Naive thymus-derived CD8-positive, alpha-beta T cell (primary cell): ENCODE measurements at regions not wholly inside any gene's neighbourhood (a gene's known extent, or its start where the extent isn't known, plus 50 kb on each side); places are given as distances from the start of the nearest gene placed in this dataset.
A peak's percentile ranks its signal among the peaks of the same experiment; 100 is the strongest.
"Not testable (repeated sequence)": the region's sequence is repeated elsewhere in the genome, so short reads cannot be mapped to it uniquely, and the experiment has no call there.

Source experiments
- ATAC-seq, 2 donors: fragments of 150-1000 bp; cut with Tn5 transposase in 1 of 2; sonication (Bioruptor Pico), chemical (Tn5 transposase) in 1 of 2; 1 replicate in 1 of 2; 2 replicates in 1 of 2; pipeline ENCODE4 v1.10.0; 2021; ENCODE audit warnings: mild to moderate bottlenecking in 2 of 2, moderate library complexity in 2 of 2
- POLR2A ChIA-PET: fragments of 350-600 bp; sonication (Branson Sonifier 250); formaldehyde crosslinking; loops from one replicate; lab custom pipeline; 2021; ENCODE audit warnings: antibody characterized with exemption; lab: Charles Lee
- DNase-seq, 10 donors: peaks; one replicate each; pipeline versions ENCODE4 v3.0.0 to v3.0.0-alpha.2; 2020 to 2022
- H3K27ac Mint-ChIP-seq, 10 donors: one replicate each; pipeline ENCODE4 v1.8.0; 2020 to 2022; ENCODE audit warnings: mild to moderate bottlenecking in 10 of 10, mixed read lengths in 10 of 10, moderate library complexity in 4 of 10, inconsistent platforms in 1 of 10
- H3K27me3 Mint-ChIP-seq, 5 donors: one replicate each; pipeline ENCODE4 v1.8.0; 2021 to 2022; ENCODE audit warnings: mixed read lengths in 5 of 5
- H3K36me3 Mint-ChIP-seq, 3 donors: one replicate each; pipeline ENCODE4 v1.8.0; 2020 to 2022; ENCODE audit warnings: mixed read lengths in 3 of 3, mild to moderate bottlenecking in 2 of 3, inconsistent platforms in 1 of 3
- H3K4me1 Mint-ChIP-seq, 4 donors: one replicate each; pipeline ENCODE4 v1.8.0; 2021 to 2022; ENCODE audit warnings: mixed read lengths in 4 of 4
- H3K4me3 Mint-ChIP-seq, 10 donors: one replicate each; pipeline ENCODE4 v1.8.0; 2020 to 2022; ENCODE audit warnings: mild to moderate bottlenecking in 10 of 10, mixed read lengths in 10 of 10, moderate library complexity in 6 of 10, inconsistent platforms in 1 of 10
- H3K9me3 Mint-ChIP-seq, 9 donors: one replicate each; pipeline ENCODE4 v1.8.0; 2020 to 2022; ENCODE audit warnings: mixed read lengths in 9 of 9, mild to moderate bottlenecking in 3 of 9, inconsistent platforms in 1 of 9, moderate library complexity in 1 of 9

DNA sequence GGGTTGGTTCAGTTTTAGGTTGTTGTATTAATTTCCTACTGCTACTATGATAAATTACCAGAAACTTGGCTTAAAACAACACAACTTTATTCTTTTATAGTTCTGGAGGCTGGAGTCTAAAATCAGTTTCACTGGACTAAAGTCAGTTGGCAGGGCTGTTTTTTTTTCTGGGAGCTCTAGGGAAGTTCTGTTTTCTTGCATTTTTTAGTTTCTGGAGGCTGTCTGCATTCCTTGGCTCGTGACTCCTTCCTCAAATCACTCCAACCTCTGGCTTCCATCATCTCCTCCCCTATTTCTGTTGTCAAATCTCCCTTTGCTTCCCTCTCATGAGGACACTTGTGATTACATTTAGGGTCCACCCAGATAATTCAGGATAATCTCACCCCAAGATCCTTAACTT, 51.3 kb upstream of the SUB1 start:
- peaks cover 0 to 4% (median 0%) of the 10 kb centered on the region in 3 donors for H3K36me3 Mint-ChIP-seq
- ATAC-seq, result no peak
- DNase-seq, result no peak
- peaks cover 0 to 3% (median 0%) of the 10 kb centered on the region in 5 donors for H3K27me3 Mint-ChIP-seq
- no peak overlapping the region for H3K27ac Mint-ChIP-seq
- no peak overlapping the region for H3K4me3 Mint-ChIP-seq
- peaks cover 0 to 32% (median 9%) of the 10 kb centered on the region in 4 donors for H3K4me1 Mint-ChIP-seq
- POLR2A ChIA-PET, result interaction anchor here (0.7 kb wide), 1 partner anchor 25 kb away, joined by 4 read pairs; no protein-coding TSS in a partner anchor
- H3K9me3 Mint-ChIP-seq, result no peaks in the 10 kb centered on the region

DNA sequence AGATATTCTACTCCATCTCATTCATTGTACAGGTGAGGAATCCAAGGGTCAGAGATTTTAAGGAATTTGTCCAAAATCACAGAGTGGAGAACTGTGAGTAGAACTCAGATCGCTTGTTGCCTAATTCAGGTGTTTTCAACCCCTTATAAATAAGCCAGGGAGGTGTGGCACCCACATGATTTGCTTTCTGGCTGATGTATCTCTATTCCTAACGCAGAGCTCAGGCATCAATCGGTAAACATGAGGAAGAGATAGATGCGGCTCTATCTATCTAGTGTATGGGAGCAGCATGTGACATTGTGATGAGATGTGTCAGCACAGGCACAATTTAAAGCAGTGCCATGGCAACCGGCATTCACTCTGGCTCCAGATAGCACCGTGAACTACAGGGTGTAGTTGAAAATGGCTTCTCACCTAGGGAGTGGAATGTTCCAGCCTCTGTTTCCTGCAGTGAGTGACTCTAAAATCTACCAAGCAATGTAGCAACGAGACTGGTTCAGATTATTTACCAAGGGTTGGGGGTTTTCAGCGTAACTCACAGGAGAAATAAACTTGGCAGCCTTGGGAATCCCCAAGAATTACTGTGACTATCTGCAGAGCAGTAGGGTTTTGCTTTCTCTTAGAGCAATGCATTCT, 53.4 kb upstream of the SUB1 start:
- peaks cover 0 to 21% (median 8%) of the 10 kb centered on the region in 4 donors for H3K4me1 Mint-ChIP-seq
- peaks cover 0 to 3% (median 0%) of the 10 kb centered on the region in 5 donors for H3K27me3 Mint-ChIP-seq
- DNase-seq, result peak in 5 of 10 donors; percentile 5 to 20 (median 9)
- peak; percentile 73 to 82 for ATAC-seq
- H3K36me3 Mint-ChIP-seq, result peaks cover 0 to 4% (median 0%) of the 10 kb centered on the region in 3 donors
- POLR2A ChIA-PET, result interaction anchor here (1.3 kb wide), 1 partner anchor 53 kb away, joined by 5 read pairs; the partner anchor contains the start of gene SUB1
- H3K9me3 Mint-ChIP-seq, result no peaks in the 10 kb centered on the region
- H3K27ac Mint-ChIP-seq, result peak overlapping the region; percentile 28 to 95 (median 76)
- peak overlapping the region; percentile 35 to 82 (median 76) for H3K4me3 Mint-ChIP-seq

DNA sequence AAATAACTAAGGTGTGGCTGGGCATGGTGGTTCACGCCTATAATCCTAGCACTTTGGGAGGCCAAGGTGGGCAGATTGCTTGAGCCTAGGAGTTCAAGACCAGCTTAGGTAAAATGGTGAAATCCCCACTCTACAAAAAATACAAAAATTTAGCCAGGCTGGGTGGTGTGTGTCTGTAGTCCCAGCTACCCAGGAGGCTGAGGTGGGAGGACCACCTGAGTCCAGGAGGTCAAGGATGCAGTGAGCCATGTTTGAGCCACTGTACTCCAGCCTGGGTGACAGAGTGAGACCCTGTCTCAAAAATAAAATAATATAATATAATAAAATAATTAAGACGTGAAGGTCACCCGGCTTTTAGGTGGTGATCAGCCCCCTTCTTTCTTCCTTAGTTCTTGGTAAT, 58.0 kb upstream of the SUB1 start:
- H3K36me3 Mint-ChIP-seq, ATAC-seq, H3K9me3 Mint-ChIP-seq, H3K4me3 Mint-ChIP-seq, POLR2A ChIA-PET, H3K27me3 Mint-ChIP-seq, DNase-seq: not testable (repeated sequence)
- Mint-ChIP-seq H3K27ac (peak overlapping the region in 1 of 10 donors; percentile 9), H3K4me1 (peaks cover 0 to 21% (median 3%) of the 10 kb centered on the region in 4 donors)

DNA sequence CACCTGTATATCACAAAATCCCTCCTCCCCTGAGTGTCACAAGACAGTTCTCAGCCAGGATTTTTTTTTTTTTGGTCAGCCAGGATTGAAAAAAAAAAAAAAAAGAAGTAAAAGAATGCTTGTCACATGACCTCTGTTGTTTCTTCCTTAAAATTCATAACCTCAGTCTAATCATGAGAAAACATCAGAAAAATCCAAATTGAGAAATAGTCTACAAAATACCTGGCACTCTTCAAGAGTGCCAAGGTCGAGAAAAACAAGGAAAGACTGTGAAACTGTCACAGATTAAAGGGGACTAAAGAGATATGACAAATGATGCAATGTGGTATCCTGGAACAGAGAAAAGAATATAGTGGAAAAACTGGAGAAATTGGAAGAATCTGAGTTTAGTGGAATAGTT, 58.5 kb upstream of the SUB1 start:
- Mint-ChIP-seq H3K27me3 (peaks cover 0 to 4% (median 1%) of the 10 kb centered on the region in 5 donors), H3K36me3 (no peaks in the 10 kb centered on the region), H3K27ac (no peak overlapping the region), H3K4me3 (no peak overlapping the region), H3K4me1 (peaks cover 0 to 18% (median 2%) of the 10 kb centered on the region in 4 donors), H3K9me3 (no peaks in the 10 kb centered on the region)
- DNase-seq, result no peak
- POLR2A ChIA-PET, result no interaction called here
- ATAC-seq, result no peak

GRCh38 chr5:32523625-32524024, 61.7 kb upstream of the SUB1 start:
- no peak for DNase-seq
- no peak for ATAC-seq
- POLR2A ChIA-PET, result no interaction called here
- Mint-ChIP-seq H3K4me1 (peaks cover 0 to 7% (median 0%) of the 10 kb centered on the region in 4 donors), H3K27me3 (peaks cover 0 to 4% (median 1%) of the 10 kb centered on the region in 5 donors), H3K27ac (no peak overlapping the region), H3K9me3 (no peaks in the 10 kb centered on the region), H3K36me3 (no peaks in the 10 kb centered on the region), H3K4me3 (no peak overlapping the region)

DNA sequence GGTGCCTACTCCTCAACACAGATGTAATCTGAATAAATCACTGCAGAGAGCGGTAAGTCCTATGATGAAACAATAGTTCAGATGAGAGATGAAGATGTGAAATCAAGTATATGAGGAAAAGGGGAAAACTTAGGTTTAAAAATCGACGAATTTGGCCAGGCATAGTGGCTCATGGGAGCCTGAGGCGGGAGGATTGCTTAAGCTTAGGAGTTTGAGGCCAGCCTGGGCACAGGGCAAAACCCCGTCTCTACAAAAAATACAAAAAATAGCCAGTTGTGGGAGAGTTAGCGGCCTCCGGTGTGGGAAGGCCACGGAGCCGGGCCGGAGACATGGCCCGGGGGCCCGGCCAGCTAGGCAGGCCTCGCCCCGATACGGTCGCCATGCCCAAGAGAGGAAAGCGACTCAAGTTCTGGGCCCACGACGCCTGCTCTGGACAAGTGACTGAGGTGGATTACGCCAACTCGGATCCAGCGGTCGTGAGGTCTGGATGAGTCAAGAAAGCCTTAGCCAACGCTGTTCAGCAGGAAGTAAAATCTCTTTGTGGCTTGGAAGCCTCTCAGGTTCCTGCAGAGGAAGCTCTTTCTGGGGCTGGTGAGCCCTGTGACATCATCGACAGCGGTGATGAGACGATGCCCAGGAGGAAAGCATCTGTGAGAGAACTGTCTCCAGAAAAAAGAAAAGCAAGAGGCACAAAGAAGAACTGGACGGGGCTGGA, 62.8 kb upstream of the SUB1 start:
- Mint-ChIP-seq H3K27me3 (peaks cover 0 to 6% (median 1%) of the 10 kb centered on the region in 5 donors), H3K4me3 (no peak overlapping the region), H3K4me1 (peaks cover 0 to 7% (median 0%) of the 10 kb centered on the region in 4 donors), H3K27ac (peak overlapping the region in 1 of 10 donors; percentile 36), H3K9me3 (no peaks in the 10 kb centered on the region), H3K36me3 (no peaks in the 10 kb centered on the region)
- peak in 1 of 10 donors; percentile 15 for DNase-seq
- POLR2A ChIA-PET, result no interaction called here
- ATAC-seq, result peak in 1 of 2 donors; percentile 48

GRCh38 chr5:32521481-32521880, 63.9 kb upstream of the SUB1 start:
- H3K27ac Mint-ChIP-seq, result no peak overlapping the region
- no peak overlapping the region for H3K4me3 Mint-ChIP-seq
- H3K36me3 Mint-ChIP-seq, result no peaks in the 10 kb centered on the region

DNA sequence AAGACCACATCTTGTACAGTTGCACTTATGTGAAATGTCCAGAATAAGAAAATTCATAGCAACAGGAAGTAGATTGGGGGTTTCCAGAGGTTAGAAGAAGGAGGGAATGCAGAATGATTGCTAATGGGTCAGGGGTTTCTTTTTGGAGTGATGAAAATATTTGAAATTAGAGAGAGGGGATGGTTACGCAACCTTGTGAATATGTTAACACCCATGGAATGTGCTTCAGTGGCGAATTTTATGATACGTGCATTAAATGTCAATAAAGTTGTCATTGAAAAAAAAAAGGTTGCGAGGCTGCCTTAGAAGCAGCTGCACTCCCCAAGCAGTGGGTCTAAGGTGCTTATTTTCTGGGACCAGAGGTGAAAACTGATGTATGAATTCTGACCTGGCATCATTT, 64.4 kb upstream of the SUB1 start:
- peaks cover 0 to 3% (median 0%) of the 10 kb centered on the region in 9 donors for H3K9me3 Mint-ChIP-seq
- peaks cover 0 to 8% (median 4%) of the 10 kb centered on the region in 5 donors for H3K27me3 Mint-ChIP-seq
- ATAC-seq (no peak), DNase-seq (no peak)
- no peak overlapping the region for H3K4me3 Mint-ChIP-seq
- H3K4me1 Mint-ChIP-seq, result peaks cover 0 to 4% (median 0%) of the 10 kb centered on the region in 4 donors
- H3K27ac Mint-ChIP-seq, result no peak overlapping the region
- POLR2A ChIA-PET, result no interaction called here
- H3K36me3 Mint-ChIP-seq, result no peaks in the 10 kb centered on the region

More at GRCh38 chr5:32521481-32521880, 63.9 kb upstream of the SUB1 start:
- H3K9me3 Mint-ChIP-seq, result peaks cover 0 to 3% (median 0%) of the 10 kb centered on the region in 9 donors
- peaks cover 0 to 4% (median 0%) of the 10 kb centered on the region in 4 donors for H3K4me1 Mint-ChIP-seq
- DNase-seq, result no peak
- ATAC-seq, result no peak
- H3K27me3 Mint-ChIP-seq, result peaks cover 0 to 8% (median 4%) of the 10 kb centered on the region in 5 donors
- POLR2A ChIA-PET, result no interaction called here

DNA sequence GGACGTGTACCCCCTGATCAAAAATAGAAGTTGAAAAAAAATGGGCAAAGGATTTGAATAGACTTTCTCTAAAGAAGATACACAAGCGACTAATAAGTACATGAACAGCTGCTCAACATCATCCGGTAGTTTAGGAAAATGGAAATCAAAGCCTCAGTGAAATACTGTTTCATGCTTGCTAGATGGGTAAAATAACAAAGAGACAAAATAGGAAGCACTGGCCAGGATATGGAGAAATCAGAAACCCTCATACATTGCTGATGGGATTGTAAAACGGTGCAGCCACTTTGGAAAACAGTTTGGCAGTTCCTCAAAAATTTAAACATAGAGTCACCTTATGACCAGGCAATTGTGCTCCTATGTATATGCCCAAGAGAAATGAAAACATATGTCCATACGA, 65.0 kb upstream of the SUB1 start:
- ATAC-seq, result no peak
- H3K27ac Mint-ChIP-seq, result no peak overlapping the region
- peaks cover 0 to 4% (median 0%) of the 10 kb centered on the region in 4 donors for H3K4me1 Mint-ChIP-seq
- no peak for DNase-seq
- peaks cover 0 to 8% (median 4%) of the 10 kb centered on the region in 5 donors for H3K27me3 Mint-ChIP-seq
- H3K4me3 Mint-ChIP-seq, result no peak overlapping the region
- POLR2A ChIA-PET, result no interaction called here
- peaks cover 0 to 3% (median 0%) of the 10 kb centered on the region in 9 donors for H3K9me3 Mint-ChIP-seq
- H3K36me3 Mint-ChIP-seq, result no peaks in the 10 kb centered on the region

GRCh38 chr5:32519508-32519907, 65.8 kb upstream of the SUB1 start:
- DNase-seq (no peak), ATAC-seq (no peak)
- H3K27ac Mint-ChIP-seq, result no peak overlapping the region
- H3K4me1 Mint-ChIP-seq, result peaks cover 0 to 4% (median 0%) of the 10 kb centered on the region in 4 donors
- H3K4me3 Mint-ChIP-seq, result no peak overlapping the region
- POLR2A ChIA-PET, result no interaction called here
- H3K36me3 Mint-ChIP-seq, result no peaks in the 10 kb centered on the region
- H3K27me3 Mint-ChIP-seq, result peaks cover 0 to 8% (median 4%) of the 10 kb centered on the region in 5 donors
- H3K9me3 Mint-ChIP-seq, result peaks cover 0 to 3% (median 0%) of the 10 kb centered on the region in 9 donors

- no peaks in the 10 kb centered on the region for H3K36me3 Mint-ChIP-seq
- ATAC-seq (no peak), DNase-seq (no peak)
- H3K27me3 Mint-ChIP-seq, result peaks cover 0 to 5% (median 3%) of the 10 kb centered on the region in 5 donors
- peaks cover 0 to 3% (median 0%) of the 10 kb centered on the region in 9 donors for H3K9me3 Mint-ChIP-seq
- H3K4me1 Mint-ChIP-seq, result no peaks in the 10 kb centered on the region
- H3K27ac Mint-ChIP-seq, result no peak overlapping the region
- POLR2A ChIA-PET, result no interaction called here
- no peak overlapping the region for H3K4me3 Mint-ChIP-seq
Measured at GRCh38 chr5:32514806-32515205, 70.3 kb upstream of the ZFR start.

DNA sequence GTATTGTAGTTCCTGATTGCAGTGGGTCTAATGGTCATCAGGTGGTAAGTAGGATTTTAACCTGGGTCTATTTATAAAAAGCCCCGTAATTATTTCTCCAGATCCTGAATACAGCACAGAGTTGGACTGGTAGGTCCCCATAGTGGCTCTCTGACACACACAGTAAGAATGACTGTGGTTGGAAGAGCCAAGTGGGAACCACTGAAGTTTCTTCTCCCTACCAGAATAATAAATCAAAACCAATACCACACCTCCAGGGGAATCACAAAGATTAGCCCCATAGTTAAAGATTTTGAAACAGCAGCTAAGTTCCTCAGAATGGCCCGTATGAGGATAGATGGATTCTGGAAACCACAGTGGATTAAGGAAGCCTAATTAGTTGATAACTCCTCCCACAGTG, 68.4 kb upstream of the ZFR start:
- POLR2A ChIA-PET, result no interaction called here
- H3K27ac Mint-ChIP-seq, result no peak overlapping the region
- no peaks in the 10 kb centered on the region for H3K4me1 Mint-ChIP-seq

More for the DNA sequence above, 68.4 kb upstream of the ZFR start:
- peaks cover 0 to 4% (median 3%) of the 10 kb centered on the region in 5 donors for H3K27me3 Mint-ChIP-seq
- ATAC-seq (no peak), DNase-seq (no peak)
- H3K9me3 Mint-ChIP-seq, result peaks cover 0 to 3% (median 0%) of the 10 kb centered on the region in 9 donors
- no peaks in the 10 kb centered on the region for H3K36me3 Mint-ChIP-seq
- no peak overlapping the region for H3K4me3 Mint-ChIP-seq
